SKM-1 (cell line): ENCODE measurements at regions not wholly inside any gene's neighbourhood (a gene's known extent, or its start where the extent isn't known, plus 50 kb on each side); places are given as distances from the start of the nearest gene placed in this dataset.
A peak's percentile ranks its signal among the peaks of the same experiment; 100 is the strongest.

Experiments used
- DNase-seq: peaks from one replicate; lab custom pipeline; 2025; ENCODE audit not compliant: unreplicated experiment; lab: John Stamatoyannopoulos, UW

GRCh38 chr3:71893122-71893521, 108.2 kb upstream of the PROK2 start:
- no peak for DNase-seq

- no peak for DNase-seq
These were observed 106.5 kb upstream of the PROK2 start for GRCh38 chr3:71891483-71891882.

GRCh38 chr3:71890356-71890931, 105.5 kb upstream of the PROK2 start:
- DNase-seq, result no peak

- DNase-seq, result no peak
These were observed 102.3 kb upstream of the PROK2 start for GRCh38 chr3:71887256-71887655.

GRCh38 chr3:71885006-71885405, 100.1 kb upstream of the PROK2 start:
- no peak for DNase-seq

- DNase-seq, result no peak
These were observed 96.8 kb upstream of the PROK2 start for GRCh38 chr3:71881732-71882131.

GRCh38 chr3:71881041-71881440, 96.1 kb upstream of the PROK2 start:
- no peak for DNase-seq

GRCh38 chr3:71879089-71879488, 94.1 kb upstream of the PROK2 start:
- no peak for DNase-seq

GRCh38 chr3:71876135-71877105, 91.5 kb upstream of the PROK2 start:
- no peak for DNase-seq

GRCh38 chr3:71875461-71875947, 90.6 kb upstream of the PROK2 start:
- DNase-seq, result peak; percentile 54

- DNase-seq, result no peak
These were observed 89.7 kb upstream of the PROK2 start for GRCh38 chr3:71874618-71875017.

- no peak for DNase-seq
These were observed 88.2 kb upstream of the PROK2 start for GRCh38 chr3:71873093-71873611.

- no peak for DNase-seq
These were observed 87.3 kb upstream of the PROK2 start for GRCh38 chr3:71872256-71872655.

- DNase-seq, result no peak
These were observed 86.1 kb upstream of the PROK2 start for GRCh38 chr3:71870966-71871512.

- DNase-seq, result no peak
These were observed 83.9 kb upstream of the PROK2 start for GRCh38 chr3:71868876-71869275.

- no peak for DNase-seq
These were observed 80.8 kb upstream of the PROK2 start for GRCh38 chr3:71865727-71866126.

GRCh38 chr3:71863563-71864190, 78.7 kb upstream of the PROK2 start:
- DNase-seq, result no peak

GRCh38 chr3:71862371-71863140, 77.6 kb upstream of the PROK2 start:
- DNase-seq, result no peak

GRCh38 chr3:71859123-71859519, 74.2 kb upstream of the PROK2 start:
- peak; percentile 82 for DNase-seq

- no peak for DNase-seq
These were observed 73.7 kb upstream of the PROK2 start for GRCh38 chr3:71858503-71859122.
